ENCODE measurements at regions not wholly inside any gene's neighbourhood (a gene's known extent, or its start where the extent isn't known, plus 50 kb on each side); places are given as distances from the start of the nearest gene placed in this dataset.

- no peak for DNase-seq
Measured at GRCh38 chr2:10964052-10964790, 52.5 kb downstream of the KCNF1 start.

- DNase-seq, result no peak
Measured at GRCh38 chr2:10965241-10965843, 53.6 kb downstream of the KCNF1 start.

DNA sequence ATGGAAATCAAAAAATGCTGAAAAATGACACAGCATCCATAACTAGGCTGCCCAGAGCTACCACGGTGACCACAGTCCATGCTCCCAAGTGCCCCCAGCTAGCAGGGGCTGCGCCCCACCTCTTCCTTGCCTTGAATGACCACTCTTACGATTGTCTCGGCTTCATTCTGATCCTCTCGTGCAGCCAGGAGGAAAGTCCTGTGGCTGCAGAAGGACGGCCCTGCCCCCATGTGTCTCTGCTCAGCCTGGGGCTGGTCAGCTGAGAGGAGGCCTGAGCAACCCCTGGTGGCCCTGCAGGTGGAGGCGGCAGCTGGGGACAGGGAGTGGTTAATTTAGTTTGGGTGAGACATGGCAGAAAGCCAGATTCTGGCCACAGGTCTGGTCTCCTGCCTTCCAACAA, 54.3 kb downstream of the KCNF1 start:
- no peak for DNase-seq

GRCh38 chr2:10966741-10967140, 55.0 kb downstream of the KCNF1 start:
- no peak for DNase-seq

GRCh38 chr2:10968176-10968575, 56.4 kb downstream of the KCNF1 start:
- no peak for DNase-seq

- no peak for DNase-seq
Measured at GRCh38 chr2:10970666-10971065, 58.9 kb downstream of the KCNF1 start.

DNA sequence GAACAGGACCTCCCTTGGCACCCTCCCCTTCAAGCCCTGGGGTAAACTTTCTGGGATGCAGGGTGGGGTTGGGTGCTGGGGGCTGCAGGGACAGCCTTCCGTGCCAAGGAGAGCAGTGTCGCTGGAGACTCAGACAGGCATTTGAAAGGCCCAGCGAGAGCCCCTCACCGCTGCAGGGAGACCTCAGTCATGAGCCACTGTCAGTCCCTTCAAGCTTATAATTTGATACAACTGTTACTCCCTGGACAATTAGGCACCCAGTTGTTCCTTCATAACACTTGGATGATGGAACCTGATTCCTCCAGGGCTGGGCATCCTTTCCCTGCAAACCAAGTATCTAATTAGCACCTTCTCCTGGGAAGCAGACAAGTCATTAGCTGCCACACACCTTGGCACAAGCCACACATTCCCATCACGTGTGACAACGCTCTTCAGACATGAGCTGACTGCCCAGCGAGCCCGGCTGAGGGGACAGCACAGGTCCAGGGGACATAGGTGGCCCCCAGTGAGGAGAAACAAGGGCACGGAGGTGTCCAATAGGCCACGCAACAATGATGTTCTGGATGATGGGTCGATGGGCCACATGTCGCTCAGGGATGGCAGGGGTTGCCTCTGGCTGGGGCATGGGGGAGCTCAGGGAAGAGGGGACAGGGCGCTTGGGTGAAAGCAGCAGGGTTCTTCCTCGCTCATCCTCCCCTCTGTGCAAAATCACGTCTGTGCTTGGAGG, 59.6 kb downstream of the KCNF1 start:
- DNase-seq, result no peak

DNA sequence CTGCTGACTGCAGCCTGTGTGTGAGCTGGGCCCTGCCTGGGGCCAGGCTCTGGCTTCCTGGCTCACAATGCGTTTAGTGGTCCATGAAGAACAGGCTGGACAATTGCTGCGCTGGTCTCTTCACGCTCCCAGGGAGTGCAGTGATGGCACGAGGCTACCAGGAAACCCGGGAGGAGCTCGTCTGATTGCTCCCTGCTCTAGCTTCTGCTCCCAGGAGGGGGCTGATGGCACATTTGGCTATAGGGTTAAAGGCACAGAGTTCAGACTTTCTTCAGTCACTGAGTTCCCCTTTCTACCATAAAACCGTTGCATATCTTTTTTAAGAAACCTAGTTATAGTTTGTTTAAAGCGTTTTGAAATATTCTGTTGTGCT, 60.1 kb downstream of the KCNF1 start:
- DNase-seq, result no peak

DNA sequence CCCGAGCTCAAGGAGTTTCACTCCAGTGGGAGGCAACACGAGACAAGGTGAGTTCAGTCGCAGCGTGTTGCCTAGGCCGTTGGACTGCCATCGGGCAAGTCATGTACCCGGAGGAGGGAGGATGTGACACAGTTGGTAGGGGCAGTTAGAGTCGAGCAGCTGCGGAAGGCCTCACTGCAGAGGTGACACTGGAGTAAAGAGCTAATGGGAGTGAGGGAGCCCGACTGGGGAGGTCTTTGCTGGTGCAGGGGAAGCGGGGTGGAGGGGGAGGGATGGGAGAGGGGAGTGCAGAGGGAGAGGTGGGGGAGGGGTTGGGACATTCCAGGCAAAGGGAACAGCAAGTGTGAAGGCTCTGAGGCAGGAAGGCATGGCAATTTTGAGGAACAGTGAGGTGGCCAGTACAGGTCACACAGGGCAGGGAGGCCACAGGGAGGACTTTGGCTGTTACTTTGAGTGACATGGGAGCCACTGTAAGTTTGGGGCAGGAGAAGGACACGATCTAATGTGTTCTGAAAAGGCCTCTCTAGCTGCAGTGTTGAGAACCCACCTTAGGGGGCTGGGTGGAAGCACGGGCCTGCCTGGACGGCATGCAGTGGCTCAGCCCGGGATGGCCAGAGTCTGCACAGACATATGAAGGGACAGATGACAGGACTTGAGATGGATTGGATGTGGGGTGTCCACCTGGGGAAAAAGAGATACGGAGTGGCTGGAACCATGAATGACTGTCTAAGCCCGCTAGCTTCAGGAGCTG, 61.1 kb downstream of the KCNF1 start:
- no peak for DNase-seq

GRCh38 chr2:10973766-10974165, 62.0 kb downstream of the KCNF1 start:
- DNase-seq, result no peak

DNA sequence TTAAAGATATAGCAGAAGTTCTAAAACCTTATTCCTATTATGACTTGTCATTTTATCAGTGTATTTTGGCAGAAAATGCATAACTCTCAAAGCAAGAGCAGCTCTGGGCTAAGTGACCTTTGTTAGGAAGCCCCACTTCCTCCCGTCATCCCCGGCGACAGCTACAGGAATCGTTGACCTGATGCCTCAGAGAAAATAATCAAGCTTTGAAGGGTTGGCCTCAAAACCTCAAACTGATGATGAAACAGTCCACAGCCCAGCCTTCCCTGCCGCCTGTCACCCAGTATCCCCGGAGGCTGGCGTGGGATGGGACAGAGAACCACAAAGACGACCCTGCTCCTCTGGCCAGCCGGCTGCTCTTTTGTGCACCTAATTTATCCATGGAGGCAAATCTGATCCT, 65.3 kb downstream of the KCNF1 start:
- DNase-seq, result no peak

GRCh38 chr2:10977621-10978020, 65.9 kb downstream of the KCNF1 start:
- DNase-seq, result no peak

- DNase-seq, result no peak
Measured at GRCh38 chr2:10978090-10978670, 66.4 kb downstream of the KCNF1 start.

DNA sequence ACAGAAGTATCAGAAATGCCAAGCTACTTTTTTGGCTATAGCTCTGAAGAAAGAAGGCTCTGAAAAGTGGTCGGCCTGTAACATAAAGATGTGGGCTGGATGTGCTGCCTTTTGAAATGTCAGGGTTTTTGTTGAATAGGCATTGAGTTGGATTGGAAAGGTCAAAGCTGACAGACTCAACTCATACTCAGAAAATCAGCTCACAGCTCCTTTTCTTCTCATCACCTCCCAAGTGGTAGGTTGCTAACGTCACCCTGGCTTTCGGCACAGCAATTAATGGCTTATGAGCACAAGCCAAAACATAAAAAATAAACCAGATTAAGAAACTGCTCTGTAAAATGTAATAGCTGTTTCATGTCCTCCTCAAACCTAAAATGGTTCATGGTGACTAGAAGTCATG, 68.3 kb downstream of the KCNF1 start:
- no peak for DNase-seq

GRCh38 chr2:10980886-10981425, 69.2 kb downstream of the KCNF1 start:
- no peak for DNase-seq

DNA sequence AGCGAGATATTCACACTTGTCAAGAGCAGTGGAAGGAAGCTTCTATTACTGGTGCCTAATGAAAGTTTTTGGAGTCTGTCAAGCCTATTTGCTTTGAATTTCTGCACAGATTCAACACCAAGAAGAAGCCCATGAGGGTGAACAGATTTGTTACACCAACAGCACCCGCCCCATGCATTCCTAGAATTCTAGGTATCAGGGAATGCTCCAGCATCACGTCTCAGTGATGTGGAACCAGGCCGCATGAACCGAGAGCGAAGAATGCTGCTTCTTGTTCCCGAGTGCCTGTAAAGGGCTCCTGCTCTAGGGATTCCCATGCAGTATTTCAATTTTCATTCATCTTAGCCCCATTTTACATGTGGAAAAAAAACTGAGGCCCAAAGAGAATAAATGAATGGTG, 69.7 kb downstream of the KCNF1 start:
- DNase-seq, result no peak

GRCh38 chr2:10981941-10982431, 70.3 kb downstream of the KCNF1 start:
- no peak for DNase-seq

GRCh38 chr2:10982931-10983701, 71.4 kb downstream of the KCNF1 start:
- DNase-seq, result no peak

GRCh38 chr2:10983711-10984110, 72.0 kb downstream of the KCNF1 start:
- DNase-seq, result no peak

DNA sequence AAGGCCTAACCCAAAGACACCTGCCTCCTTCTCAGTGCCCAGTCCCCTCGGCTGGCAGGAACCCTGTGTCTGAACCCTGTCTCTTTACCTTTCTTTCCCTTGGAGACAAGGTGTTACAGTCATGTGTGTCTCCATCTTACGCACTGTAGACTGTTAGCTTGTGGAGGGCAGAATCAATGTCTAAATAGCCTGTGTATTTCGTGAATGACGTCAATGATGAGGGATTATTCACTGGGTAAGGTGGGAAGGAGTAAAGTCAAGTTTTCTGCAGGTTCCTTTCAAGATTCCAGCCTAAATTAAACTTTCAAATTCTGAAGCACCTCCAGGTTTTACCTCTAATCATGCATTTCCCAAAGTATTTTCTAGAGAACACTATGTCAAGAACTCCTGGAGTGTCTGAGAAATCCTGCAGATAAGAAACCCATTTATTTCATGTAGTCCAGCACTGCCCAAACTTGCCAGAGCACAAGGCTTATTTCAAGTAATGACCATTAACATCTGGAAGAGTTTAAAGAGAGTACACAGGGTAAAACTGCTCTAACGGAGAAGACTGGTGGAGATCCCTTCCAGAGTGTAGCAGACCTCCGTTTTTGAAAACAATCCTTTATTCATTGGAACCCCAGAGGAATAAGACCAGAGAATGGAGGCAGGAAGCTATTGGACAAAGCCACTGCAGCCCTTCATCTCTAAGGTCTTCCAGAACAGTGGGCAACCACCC, 72.8 kb downstream of the KCNF1 start:
- no peak for DNase-seq

- peak; percentile 16 for DNase-seq
Measured at GRCh38 chr2:10985260-10985659, 73.5 kb downstream of the KCNF1 start.
